OCI-LY7 (cell line): ENCODE measurements at regions not wholly inside any gene's neighbourhood (a gene's known extent, or its start where the extent isn't known, plus 50 kb on each side); places are given as distances from the start of the nearest gene placed in this dataset.

ENCODE experiments used
- BruUV-seq: library from RNA; stranded (reverse); fragments of 400-500 nt; replicated peaks from 2 replicates; lab custom pipeline; 2021; lab: Mats Ljungman, UMichigan
- CTCF ChIA-PET: fragments of 300-600 bp; sonication (Branson Sonifier 250); formaldehyde crosslinking; loops from one replicate; lab custom pipeline; 2022; ENCODE audit warnings: antibody characterized with exemption; ENCODE audit not compliant: unreplicated experiment; lab: Charles Lee
- POLR2A ChIA-PET: fragments of 300-600 bp; sonication (Branson Sonifier 250); formaldehyde crosslinking; loops from one replicate; lab custom pipeline; 2022; ENCODE audit warnings: antibody characterized with exemption; lab: Charles Lee
- DNase-seq: peaks from one replicate; pipeline ENCODE4 v3.0.0-alpha.2; 2015; ENCODE audit warnings: low spot score
- H2AFZ ChIP-seq: fragments of 200-600 bp; sonication (generic), shearing (Covaris generic); 2 replicates; pipeline ENCODE4 v1.6.1; 2014; ENCODE audit warnings: mild to moderate bottlenecking, antibody characterized with exemption, low read length, moderate library complexity
- H3K27ac ChIP-seq: fragments of 200-600 bp; sonication (generic); 2 replicates; pipeline ENCODE4 v1.5.1; 2014; ENCODE audit warnings: mixed run types, low read depth, mild to moderate bottlenecking, moderate library complexity, low read length, inconsistent platforms; ENCODE audit not compliant: poor library complexity, severe bottlenecking
- H3K36me3 ChIP-seq: fragments of 200-600 bp; sonication (generic); 2 replicates; pipeline ENCODE4 v1.6.1; 2014; ENCODE audit warnings: mild to moderate bottlenecking, antibody characterized with exemption, low read length, moderate library complexity, mixed read lengths; ENCODE audit not compliant: insufficient read depth
- H3K4me1 ChIP-seq: fragments of 200-600 bp; sonication (generic); 2 replicates; pipeline ENCODE4 v1.5.1; 2014; ENCODE audit warnings: mild to moderate bottlenecking, low read length; ENCODE audit not compliant: insufficient read depth, poor library complexity, severe bottlenecking
- H3K4me2 ChIP-seq: fragments of 200-600 bp; sonication (generic); 2 replicates; pipeline ENCODE4 v1.6.1; 2014; ENCODE audit warnings: mild to moderate bottlenecking, low read length
- H3K4me3 ChIP-seq: fragments of 200-600 bp; sonication (generic); 2 replicates; pipeline ENCODE4 v1.5.1; 2014; ENCODE audit warnings: mild to moderate bottlenecking, low read depth, low read length; ENCODE audit not compliant: poor library complexity, severe bottlenecking
- H3K79me2 ChIP-seq: fragments of 200-600 bp; sonication (generic); 2 replicates; pipeline ENCODE4 v1.6.1; 2016; ENCODE audit warnings: low read depth, mild to moderate bottlenecking, low read length, moderate library complexity, mixed read lengths; ENCODE audit not compliant: insufficient read depth
- H3K9me2 ChIP-seq: fragments of 200-600 bp; sonication (generic); 2 replicates; pipeline ENCODE4 v1.6.1; 2016; ENCODE audit warnings: mild to moderate bottlenecking, low read length, mixed read lengths; ENCODE audit not compliant: insufficient read depth
- H3K9me3 ChIP-seq: fragments of 200-600 bp; sonication (generic); 2 replicates; pipeline ENCODE4 v1.6.1; 2014; ENCODE audit warnings: mild to moderate bottlenecking, mixed run types, low read length, mixed read lengths
- H4K20me1 ChIP-seq: fragments of 200-600 bp; sonication (generic); 2 replicates; pipeline ENCODE4 v1.6.1; 2014; ENCODE audit warnings: mild to moderate bottlenecking, antibody characterized with exemption, low read length, moderate library complexity, mixed read lengths; ENCODE audit not compliant: insufficient read depth
- CTCF ChIP-seq: fragments of 200-600 bp; sonication (generic); conservative IDR thresholded peaks from 2 replicates; pipeline ENCODE4 v1.5.1; 2014; ENCODE audit warnings: mild to moderate bottlenecking, antibody characterized with exemption, low read length, moderate library complexity, mixed read lengths
- EZH2phosphoT487 ChIP-seq: fragments of 200-600 bp; sonication (generic); IDR thresholded peaks from 2 replicates; pipeline ENCODE4 v1.6.1; 2018; ENCODE audit warnings: low read depth, borderline replicate concordance, mild to moderate bottlenecking, mixed run types, antibody characterized with exemption, low read length, moderate library complexity, mixed read lengths
- intact Hi-C: fragments of 100-400 bp; cut with micrococcal nuclease; formaldehyde crosslinking; loops from one replicate; pipeline ENCODE4 v1.10.0; 2022; ENCODE audit not compliant: unreplicated experiment

GRCh38 chr6:169028343-169028742, 225.3 kb downstream of the THBS2 start:
- H3K4me3 ChIP-seq, result no peak overlapping the region
- ChIA-PET POLR2A (no interaction called here), CTCF (no interaction called here)
- H3K9me3 ChIP-seq, result peaks cover 7% of the 10 kb centered on the region
- no peaks in the 10 kb centered on the region for H3K9me2 ChIP-seq
- no peak overlapping the region for H3K4me2 ChIP-seq
- DNase-seq, result no peak
- H3K27ac ChIP-seq, result no peak overlapping the region
- intact Hi-C loops, result no loop called here
- H4K20me1 ChIP-seq, result no peaks in the 10 kb centered on the region
- H3K4me1 ChIP-seq, result no peaks in the 10 kb centered on the region
- TF ChIP-seq EZH2phosphoT487 (no peak), CTCF (no peak)
- H3K79me2 ChIP-seq, result no peaks in the 10 kb centered on the region
- no peak overlapping the region for H2AFZ ChIP-seq
- no TSS peak for BruUV-seq
- no peaks in the 10 kb centered on the region for H3K36me3 ChIP-seq

GRCh38 chr6:169026175-169026574, 227.5 kb downstream of the THBS2 start:
- TF ChIP-seq CTCF (no peak), EZH2phosphoT487 (no peak)
- Histone ChIP-seq H3K27ac (no peak overlapping the region), H3K9me3 (peaks cover 7% of the 10 kb centered on the region), H3K9me2 (no peaks in the 10 kb centered on the region), H2AFZ (no peak overlapping the region), H3K4me3 (no peak overlapping the region), H3K4me2 (no peak overlapping the region), H4K20me1 (no peaks in the 10 kb centered on the region), H3K79me2 (no peaks in the 10 kb centered on the region), H3K4me1 (no peaks in the 10 kb centered on the region), H3K36me3 (no peaks in the 10 kb centered on the region)
- CTCF ChIA-PET, result no interaction called here
- DNase-seq, result no peak
- intact Hi-C loops, result no loop called here
- POLR2A ChIA-PET, result no interaction called here
- no TSS peak for BruUV-seq

- Histone ChIP-seq H3K79me2 (no peaks in the 10 kb centered on the region), H3K36me3 (no peaks in the 10 kb centered on the region), H3K4me1 (no peaks in the 10 kb centered on the region), H3K9me2 (no peaks in the 10 kb centered on the region), H3K4me2 (no peak overlapping the region), H4K20me1 (no peaks in the 10 kb centered on the region), H3K9me3 (peaks cover 7% of the 10 kb centered on the region), H3K27ac (no peak overlapping the region), H3K4me3 (no peak overlapping the region), H2AFZ (no peak overlapping the region)
- TF ChIP-seq EZH2phosphoT487 (no peak), CTCF (no peak)
- intact Hi-C loops, result no loop called here
- ChIA-PET CTCF (no interaction called here), POLR2A (no interaction called here)
- no TSS peak for BruUV-seq
- DNase-seq, result no peak
Measured at GRCh38 chr6:169024047-169024660, 229.5 kb downstream of the THBS2 start.
